Endothelial cell of umbilical vein (primary cell): ENCODE measurements at regions not wholly inside any gene's neighbourhood (a gene's known extent, or its start where the extent isn't known, plus 50 kb on each side); places are given as distances from the start of the nearest gene placed in this dataset.

Experiments used
- BruUV-seq: library from RNA; stranded (reverse); fragments of 400-500 nt; replicated peaks from 2 replicates; lab custom pipeline; 2021; lab: Mats Ljungman, UMichigan
- CTCF ChIA-PET: fragments of 300-600, 350-600 bp; sonication (Branson Sonifier 250); formaldehyde crosslinking; loops from one replicate; lab custom pipeline; 2021; ENCODE audit warnings: antibody characterized with exemption, inconsistent platforms; lab: Charles Lee
- POLR2A ChIA-PET: fragments of 300-600, 350-600 bp; sonication (Branson Sonifier 250); formaldehyde crosslinking; loops from one replicate; lab custom pipeline; 2021; ENCODE audit warnings: antibody characterized with exemption, inconsistent platforms; lab: Charles Lee
- DNase-seq: peaks from one replicate; pipeline ENCODE4 v3.0.0-alpha.2; 2011; ENCODE audit warnings: low read depth, low spot score
- FAIRE-seq: peaks from 2 replicates; lab custom pipeline; 2011; peaks lifted over from hg19 to GRCh38; lab: Jason Lieb, UNC
- H2AFZ ChIP-seq: 2 replicates; pipeline ENCODE4 v1.6.0; 2012; ENCODE audit warnings: low read depth, low read length, control low read depth, inconsistent platforms
- H3K27ac ChIP-seq: 2 replicates; pipeline ENCODE4 v1.5.1; 2011; ENCODE audit warnings: low read depth, mild to moderate bottlenecking, control low read depth, low read length, moderate library complexity; ENCODE audit not compliant: insufficient read depth
- H3K27me3 ChIP-seq, 2 experiments: 2 replicates each; pipeline versions ENCODE4 v1.6.0 to v1.6.1; 2011; ENCODE audit warnings: low read length in 2 of 2, mixed read lengths in 1 of 2; ENCODE audit not compliant: control insufficient read depth in 2 of 2, insufficient read depth in 2 of 2
- H3K36me3 ChIP-seq, 2 experiments: 2 replicates in 1 of 2; 3 replicates in 1 of 2; pipeline ENCODE4 v1.5.1; 2011; ENCODE audit warnings: low read length in 2 of 2, mild to moderate bottlenecking in 1 of 2, moderate library complexity in 1 of 2; ENCODE audit not compliant: control insufficient read depth in 2 of 2, insufficient read depth in 2 of 2; ENCODE audit errors: extremely low read depth in 1 of 2
- H3K4me1 ChIP-seq: 3 replicates; pipeline ENCODE4 v1.5.1; 2011; ENCODE audit warnings: mild to moderate bottlenecking, low read length; ENCODE audit not compliant: control insufficient read depth, insufficient read depth; ENCODE audit errors: extremely low read depth
- H3K4me2 ChIP-seq: 2 replicates; pipeline ENCODE4 v1.6.1; 2011; ENCODE audit warnings: low read length, control low read depth, mixed read lengths; ENCODE audit not compliant: insufficient read depth
- H3K4me3 ChIP-seq, 3 experiments: fragments of 200-600 bp in 1 of 3; sonication (generic), shearing (Covaris generic) in 1 of 3; replicated peaks in 1 of 3; 2 replicates each; pipeline ENCODE4 v1.5.1; 2011 to 2016; ENCODE audit warnings: control low read depth in 3 of 3, low read length in 3 of 3, mild to moderate bottlenecking in 2 of 3, inconsistent platforms in 1 of 3, low read depth in 1 of 3, moderate library complexity in 1 of 3; ENCODE audit not compliant: insufficient read depth in 1 of 3
- H3K79me2 ChIP-seq: 2 replicates; pipeline ENCODE4 v1.6.0; 2012; ENCODE audit warnings: low read length, inconsistent platforms; ENCODE audit not compliant: control insufficient read depth, insufficient read depth
- H3K9ac ChIP-seq: replicated peaks from 2 replicates; pipeline ENCODE3; 2011; ENCODE audit warnings: low read length, control low read depth; ENCODE audit not compliant: insufficient read depth; ENCODE audit errors: extremely low read depth
- H3K9me1 ChIP-seq: replicated peaks from 3 replicates; pipeline ENCODE4 v1.6.0; 2011; ENCODE audit warnings: mild to moderate bottlenecking, low read length; ENCODE audit not compliant: control insufficient read depth, insufficient read depth; ENCODE audit errors: extremely low read depth
- H3K9me3 ChIP-seq: replicated peaks from 2 replicates; pipeline ENCODE4 v1.5.1; 2012; ENCODE audit warnings: low read length, inconsistent platforms; ENCODE audit not compliant: control insufficient read depth, insufficient read depth
- H4K20me1 ChIP-seq: replicated peaks from 2 replicates; pipeline ENCODE3; 2011; ENCODE audit warnings: mild to moderate bottlenecking, low read length; ENCODE audit not compliant: control insufficient read depth, insufficient read depth; ENCODE audit errors: extremely low read depth
- EZH2 ChIP-seq: IDR thresholded peaks from 2 replicates; pipeline ENCODE4 v1.6.1; 2012; ENCODE audit warnings: borderline replicate concordance, low read depth, mild to moderate bottlenecking, moderate library complexity, low read length, inconsistent platforms; ENCODE audit not compliant: severe bottlenecking
- FOS ChIP-seq: IDR thresholded peaks from 2 replicates; pipeline ENCODE4 v1.6.1; 2011; ENCODE audit warnings: mild to moderate bottlenecking, low read length, moderate library complexity, borderline replicate concordance; ENCODE audit not compliant: insufficient read depth
- GATA2 ChIP-seq: IDR thresholded peaks from 2 replicates; pipeline ENCODE4 v1.7.0; 2011; ENCODE audit warnings: low read depth, mild to moderate bottlenecking, moderate library complexity, mixed read lengths, low read length; ENCODE audit not compliant: insufficient read length, insufficient read depth
- JUN ChIP-seq: IDR thresholded peaks from 2 replicates; pipeline ENCODE4 v1.6.1; 2011; ENCODE audit warnings: borderline replicate concordance, low read depth; ENCODE audit not compliant: insufficient read length, insufficient read depth
- MYC ChIP-seq: IDR thresholded peaks from one replicate; pipeline ENCODE4 v1.6.1; 2011; ENCODE audit warnings: mild to moderate bottlenecking, low read depth, low read length
- POLR2A ChIP-seq: IDR thresholded peaks from 2 replicates; pipeline ENCODE4 v1.6.1; 2012; ENCODE audit warnings: low read depth, mild to moderate bottlenecking, control low read depth, low read length
- POLR2AphosphoS5 ChIP-seq: IDR thresholded peaks from 2 replicates; pipeline ENCODE4 v1.6.1; 2012; ENCODE audit warnings: low read depth, mild to moderate bottlenecking, control low read depth, low read length, moderate library complexity; ENCODE audit not compliant: insufficient read depth
- dilution Hi-C: fragments of 300-500 bp; cut with MboI; formaldehyde crosslinking; loops from one replicate; pipeline ENCODE4 v1.15.0; 2019; ENCODE audit warnings: low sequenced_read_pairs; ENCODE audit not compliant: extremely low pct_ligation_motif_present
- intact Hi-C: fragments of 100-400 bp; cut with micrococcal nuclease; formaldehyde crosslinking; loops from one replicate; pipeline ENCODE4 v1.10.0; 2022
- TF ChIP-seq, protein P1 (sequence below), 2 donors: IDR thresholded peaks; 1 replicate in 1 of 2; 2 replicates in 1 of 2; pipeline ENCODE4 v1.5.1; 2011; ENCODE audit warnings: low read length in 2 of 2, mild to moderate bottlenecking in 2 of 2, moderate library complexity in 2 of 2, control low read depth in 1 of 2, inconsistent platforms in 1 of 2, low read depth in 1 of 2; ENCODE audit not compliant: insufficient read depth in 1 of 2; ENCODE audit errors: extremely low read depth in 1 of 2
- TF ChIP-seq, protein P2 (sequence below): IDR thresholded peaks from 2 replicates; pipeline ENCODE4 v1.6.1; 2011; ENCODE audit not compliant: insufficient read depth, insufficient read length

DNA sequence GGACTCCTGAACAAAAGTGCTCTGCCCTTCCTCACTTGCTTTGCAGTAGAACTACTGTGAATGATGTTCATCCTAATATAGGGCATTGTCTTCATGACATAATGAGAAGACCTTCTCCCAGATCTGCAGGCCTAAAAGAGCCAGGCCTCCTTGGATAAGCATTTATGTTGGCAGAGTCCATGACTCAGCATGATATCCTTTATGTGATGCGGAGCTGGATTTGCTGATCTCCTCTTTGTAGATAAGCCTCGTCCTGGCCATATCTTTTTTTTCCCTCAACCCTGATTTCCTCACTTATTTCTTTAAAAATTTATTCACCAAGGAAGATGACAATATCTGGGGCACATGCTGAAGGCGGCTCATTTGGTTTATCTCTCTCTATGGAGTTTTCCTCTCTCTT is 62.4 kb upstream of the TAS2R1 start:
- no TSS peak for BruUV-seq
- dilution Hi-C loops (no loop called here), intact Hi-C loops (no loop called here)
- H3K27me3 ChIP-seq = no peaks in the 10 kb centered on the region
- no peak for TF ChIP-seq MYC
- TF ChIP-seq POLR2A = no peak
- TF ChIP-seq JUN = no peak
- ChIA-PET CTCF (no interaction called here), POLR2A (no interaction called here)
- H3K4me1 ChIP-seq = no peaks in the 10 kb centered on the region
- no peak overlapping the region for H3K27ac ChIP-seq
- H3K9me1 ChIP-seq = no peaks in the 10 kb centered on the region
- H2AFZ ChIP-seq = no peak overlapping the region
- no peaks in the 10 kb centered on the region for H3K36me3 ChIP-seq
- H4K20me1 ChIP-seq = no peaks in the 10 kb centered on the region
- DNase-seq (no peak), FAIRE-seq (no peak)
- no peak overlapping the region for H3K4me3 ChIP-seq
- no peaks in the 10 kb centered on the region for H3K79me2 ChIP-seq
- no peak overlapping the region for H3K9ac ChIP-seq
- no peak overlapping the region for H3K4me2 ChIP-seq
- H3K9me3 ChIP-seq = peaks cover 5% of the 10 kb centered on the region

DNA sequence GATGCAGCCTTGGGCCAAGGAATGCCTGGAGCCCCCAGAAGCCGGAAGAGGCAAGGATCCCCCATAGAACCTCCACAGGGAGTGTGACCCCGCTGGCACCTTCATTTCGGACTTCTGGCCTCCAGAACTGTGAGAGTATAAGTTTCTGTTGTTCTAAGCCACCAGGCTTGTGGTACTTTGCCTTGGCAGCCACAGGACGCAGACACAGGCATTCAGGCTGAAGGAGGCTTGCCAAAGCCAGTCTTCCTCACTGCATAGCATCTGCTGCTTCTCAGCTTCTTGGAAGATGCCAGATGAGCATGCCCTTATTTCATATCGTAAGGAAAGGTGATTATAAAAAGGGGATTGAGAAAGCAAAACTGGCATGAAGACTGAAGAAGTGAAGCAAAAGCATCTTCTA is 61.1 kb upstream of the TAS2R1 start:
- no TSS peak for BruUV-seq
- POLR2A ChIA-PET = no interaction called here
- H3K27me3 ChIP-seq = no peaks in the 10 kb centered on the region
- no peaks in the 10 kb centered on the region for H3K36me3 ChIP-seq
- no peak overlapping the region for H3K4me2 ChIP-seq
- H4K20me1 ChIP-seq = no peaks in the 10 kb centered on the region
- intact Hi-C loops (no loop called here), dilution Hi-C loops (no loop called here)
- no peak overlapping the region for H3K9ac ChIP-seq
- CTCF ChIA-PET = no interaction called here
- no peak overlapping the region for H2AFZ ChIP-seq
- no peak overlapping the region for H3K4me3 ChIP-seq
- TF ChIP-seq GATA2 = no peak
- no peak for TF ChIP-seq POLR2A
- TF ChIP-seq FOS = no peak
- TF ChIP-seq, protein P1, sequence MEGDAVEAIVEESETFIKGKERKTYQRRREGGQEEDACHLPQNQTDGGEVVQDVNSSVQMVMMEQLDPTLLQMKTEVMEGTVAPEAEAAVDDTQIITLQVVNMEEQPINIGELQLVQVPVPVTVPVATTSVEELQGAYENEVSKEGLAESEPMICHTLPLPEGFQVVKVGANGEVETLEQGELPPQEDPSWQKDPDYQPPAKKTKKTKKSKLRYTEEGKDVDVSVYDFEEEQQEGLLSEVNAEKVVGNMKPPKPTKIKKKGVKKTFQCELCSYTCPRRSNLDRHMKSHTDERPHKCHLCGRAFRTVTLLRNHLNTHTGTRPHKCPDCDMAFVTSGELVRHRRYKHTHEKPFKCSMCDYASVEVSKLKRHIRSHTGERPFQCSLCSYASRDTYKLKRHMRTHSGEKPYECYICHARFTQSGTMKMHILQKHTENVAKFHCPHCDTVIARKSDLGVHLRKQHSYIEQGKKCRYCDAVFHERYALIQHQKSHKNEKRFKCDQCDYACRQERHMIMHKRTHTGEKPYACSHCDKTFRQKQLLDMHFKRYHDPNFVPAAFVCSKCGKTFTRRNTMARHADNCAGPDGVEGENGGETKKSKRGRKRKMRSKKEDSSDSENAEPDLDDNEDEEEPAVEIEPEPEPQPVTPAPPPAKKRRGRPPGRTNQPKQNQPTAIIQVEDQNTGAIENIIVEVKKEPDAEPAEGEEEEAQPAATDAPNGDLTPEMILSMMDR (IDR thresholded peaks at IDR 0.05; ENCODE audit: extremely low read depth in 1 of 2, insufficient read depth in 1 of 2, low read depth in 1 of 2, low read length in 2 of 2) = no peak
- no peak for TF ChIP-seq JUN
- TF ChIP-seq EZH2 = no peak
- TF ChIP-seq MYC = no peak
- TF ChIP-seq POLR2AphosphoS5 = no peak
- TF ChIP-seq, protein P2, sequence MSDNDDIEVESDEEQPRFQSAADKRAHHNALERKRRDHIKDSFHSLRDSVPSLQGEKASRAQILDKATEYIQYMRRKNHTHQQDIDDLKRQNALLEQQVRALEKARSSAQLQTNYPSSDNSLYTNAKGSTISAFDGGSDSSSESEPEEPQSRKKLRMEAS = no peak
- no peaks in the 10 kb centered on the region for H3K4me1 ChIP-seq
- H3K27ac ChIP-seq = no peak overlapping the region
- H3K9me3 ChIP-seq = peaks cover 5% of the 10 kb centered on the region
- no peak for DNase-seq
- FAIRE-seq = no peak
- no peaks in the 10 kb centered on the region for H3K79me2 ChIP-seq
- no peaks in the 10 kb centered on the region for H3K9me1 ChIP-seq
